ENCODE measurements at regions not wholly inside any gene's neighbourhood (a gene's known extent, or its start where the extent isn't known, plus 50 kb on each side); places are given as distances from the start of the nearest gene placed in this dataset.

DNA sequence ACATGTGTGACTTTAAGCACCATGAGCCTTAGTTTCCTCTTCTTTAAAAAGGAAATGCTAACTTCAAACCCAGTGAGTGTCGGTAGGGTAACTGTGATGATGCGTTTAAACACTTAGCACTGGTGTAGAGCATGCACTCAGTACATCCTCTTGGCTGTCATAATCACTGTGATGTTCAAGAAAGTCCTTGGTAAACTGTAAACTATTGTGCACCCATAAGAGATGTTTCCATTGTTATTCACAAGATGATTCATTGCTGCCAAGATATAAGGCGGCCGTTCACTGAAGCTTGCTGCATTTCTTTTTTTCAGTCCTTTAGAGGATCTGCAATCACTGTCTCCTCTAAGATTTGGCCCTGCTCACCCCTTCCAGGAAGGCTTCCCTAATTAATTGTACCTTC lies 61.8 kb upstream of the DAB1 start:
- TF ChIP-seq, protein P1, sequence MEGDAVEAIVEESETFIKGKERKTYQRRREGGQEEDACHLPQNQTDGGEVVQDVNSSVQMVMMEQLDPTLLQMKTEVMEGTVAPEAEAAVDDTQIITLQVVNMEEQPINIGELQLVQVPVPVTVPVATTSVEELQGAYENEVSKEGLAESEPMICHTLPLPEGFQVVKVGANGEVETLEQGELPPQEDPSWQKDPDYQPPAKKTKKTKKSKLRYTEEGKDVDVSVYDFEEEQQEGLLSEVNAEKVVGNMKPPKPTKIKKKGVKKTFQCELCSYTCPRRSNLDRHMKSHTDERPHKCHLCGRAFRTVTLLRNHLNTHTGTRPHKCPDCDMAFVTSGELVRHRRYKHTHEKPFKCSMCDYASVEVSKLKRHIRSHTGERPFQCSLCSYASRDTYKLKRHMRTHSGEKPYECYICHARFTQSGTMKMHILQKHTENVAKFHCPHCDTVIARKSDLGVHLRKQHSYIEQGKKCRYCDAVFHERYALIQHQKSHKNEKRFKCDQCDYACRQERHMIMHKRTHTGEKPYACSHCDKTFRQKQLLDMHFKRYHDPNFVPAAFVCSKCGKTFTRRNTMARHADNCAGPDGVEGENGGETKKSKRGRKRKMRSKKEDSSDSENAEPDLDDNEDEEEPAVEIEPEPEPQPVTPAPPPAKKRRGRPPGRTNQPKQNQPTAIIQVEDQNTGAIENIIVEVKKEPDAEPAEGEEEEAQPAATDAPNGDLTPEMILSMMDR (IDR thresholded peaks at IDR 0.05) = no peak
- no peak for TF ChIP-seq ZFX (IDR thresholded peaks at IDR 0.05; ENCODE audit: borderline replicate concordance)

Measured in 22Rv1 (cell line).